ENCODE measurements at regions not wholly inside any gene's neighbourhood (a gene's known extent, or its start where the extent isn't known, plus 50 kb on each side); places are given as distances from the start of the nearest gene placed in this dataset.

DNA sequence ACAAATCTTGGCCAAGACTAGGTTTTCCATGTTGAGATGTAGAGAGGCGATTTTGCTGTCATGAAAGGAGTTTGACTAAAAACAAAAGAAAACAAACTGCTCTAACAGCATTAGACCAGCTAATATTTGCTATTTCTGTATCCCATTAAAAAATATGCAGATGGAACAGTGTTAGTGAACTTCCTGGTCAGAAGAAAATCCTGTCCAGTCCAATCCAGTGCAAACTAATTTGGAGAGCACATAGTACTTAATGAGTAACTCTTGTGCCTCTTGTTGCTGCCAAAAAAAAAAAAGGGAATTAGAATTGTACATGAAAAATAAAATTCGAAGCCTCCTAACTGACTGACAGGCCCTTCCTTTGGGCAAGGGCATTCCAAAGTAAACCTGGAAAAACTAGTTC is 298.8 kb downstream of the ETNK1 start (continued):
- TF ChIP-seq, protein P1, sequence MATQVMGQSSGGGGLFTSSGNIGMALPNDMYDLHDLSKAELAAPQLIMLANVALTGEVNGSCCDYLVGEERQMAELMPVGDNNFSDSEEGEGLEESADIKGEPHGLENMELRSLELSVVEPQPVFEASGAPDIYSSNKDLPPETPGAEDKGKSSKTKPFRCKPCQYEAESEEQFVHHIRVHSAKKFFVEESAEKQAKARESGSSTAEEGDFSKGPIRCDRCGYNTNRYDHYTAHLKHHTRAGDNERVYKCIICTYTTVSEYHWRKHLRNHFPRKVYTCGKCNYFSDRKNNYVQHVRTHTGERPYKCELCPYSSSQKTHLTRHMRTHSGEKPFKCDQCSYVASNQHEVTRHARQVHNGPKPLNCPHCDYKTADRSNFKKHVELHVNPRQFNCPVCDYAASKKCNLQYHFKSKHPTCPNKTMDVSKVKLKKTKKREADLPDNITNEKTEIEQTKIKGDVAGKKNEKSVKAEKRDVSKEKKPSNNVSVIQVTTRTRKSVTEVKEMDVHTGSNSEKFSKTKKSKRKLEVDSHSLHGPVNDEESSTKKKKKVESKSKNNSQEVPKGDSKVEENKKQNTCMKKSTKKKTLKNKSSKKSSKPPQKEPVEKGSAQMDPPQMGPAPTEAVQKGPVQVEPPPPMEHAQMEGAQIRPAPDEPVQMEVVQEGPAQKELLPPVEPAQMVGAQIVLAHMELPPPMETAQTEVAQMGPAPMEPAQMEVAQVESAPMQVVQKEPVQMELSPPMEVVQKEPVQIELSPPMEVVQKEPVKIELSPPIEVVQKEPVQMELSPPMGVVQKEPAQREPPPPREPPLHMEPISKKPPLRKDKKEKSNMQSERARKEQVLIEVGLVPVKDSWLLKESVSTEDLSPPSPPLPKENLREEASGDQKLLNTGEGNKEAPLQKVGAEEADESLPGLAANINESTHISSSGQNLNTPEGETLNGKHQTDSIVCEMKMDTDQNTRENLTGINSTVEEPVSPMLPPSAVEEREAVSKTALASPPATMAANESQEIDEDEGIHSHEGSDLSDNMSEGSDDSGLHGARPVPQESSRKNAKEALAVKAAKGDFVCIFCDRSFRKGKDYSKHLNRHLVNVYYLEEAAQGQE (IDR thresholded peaks at IDR 0.05; ENCODE audit: unreplicated experiment), result no peak
- no peak for TF ChIP-seq CREB1 (CRISPR knock-in tag; IDR thresholded peaks at IDR 0.05; ENCODE audit: low read depth)
- no peak for TF ChIP-seq STAT1 (IDR thresholded peaks at IDR 0.05; ENCODE audit: unreplicated experiment)
- TF ChIP-seq JUNB (IDR thresholded peaks at IDR 0.05; ENCODE audit: unreplicated experiment), result no peak
- TF ChIP-seq ZNF114 (CRISPR knock-in tag; IDR thresholded peaks at IDR 0.05), result no peak

DNA sequence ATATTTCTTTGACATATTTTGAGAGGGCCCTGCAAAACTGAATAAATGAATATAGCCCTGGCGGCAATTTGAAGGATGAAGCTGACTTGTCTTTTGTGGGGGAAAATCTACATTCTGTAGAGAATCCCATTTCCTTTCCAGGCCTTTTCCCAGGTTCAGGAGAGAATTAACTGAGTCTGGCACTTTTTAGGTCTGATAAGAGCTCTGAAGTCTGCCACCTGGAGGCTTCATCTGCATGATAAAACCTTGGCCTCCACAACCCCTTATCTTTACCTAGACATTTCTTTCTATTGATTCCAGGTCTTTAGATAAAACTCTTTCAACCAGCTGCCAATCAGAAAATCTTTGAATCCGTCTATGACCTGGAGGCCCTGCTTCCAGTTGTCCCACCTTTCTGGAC is 299.4 kb downstream of the ETNK1 start:
- Histone ChIP-seq H3K4me1 (ENCODE audit: insufficient read depth) (peaks cover 21% of the 10 kb centered on the region), H3K36me3 (ENCODE audit: insufficient read depth) (no peaks in the 10 kb centered on the region), H3K79me2 (replicated peaks; ENCODE audit: insufficient read depth) (no peaks in the 10 kb centered on the region), H3K4me2 (peak overlapping the region; percentile 42), H3K27me3 (ENCODE audit: insufficient read depth) (no peaks in the 10 kb centered on the region), H4K20me1 (replicated peaks; ENCODE audit: insufficient read depth) (no peaks in the 10 kb centered on the region), H3F3A (replicated peaks; ENCODE audit: low read depth) (no peaks in the 10 kb centered on the region), H3K9me2 (ENCODE audit: insufficient read depth) (peaks cover 6% of the 10 kb centered on the region), H3K27ac (ENCODE audit: low read depth) (peak overlapping the region; percentile 69), H3K4me3 (no peak overlapping the region), H2AFZ (no peak overlapping the region)
- no peak; the same call in 2 of the 3 replicates for ATAC-seq
- peaks cover 35% of the 10 kb centered on the region for H3K4me1 Mint-ChIP-seq
- peaks cover 2% of the 10 kb centered on the region for H3K27me3 Mint-ChIP-seq (ENCODE audit: insufficient read depth, low read depth, poor library complexity)
- peak; percentile 22 for DNase-seq (ENCODE audit: low spot score)
- H3K4me3 Mint-ChIP-seq, result no peak overlapping the region
- H3K36me3 Mint-ChIP-seq (ENCODE audit: low read depth), result no peaks in the 10 kb centered on the region
- no peaks in the 10 kb centered on the region for H3K9me3 Mint-ChIP-seq
- H3K27ac Mint-ChIP-seq, result no peak overlapping the region; the same call in 1 of the 2 replicates
- TF ChIP-seq, protein P2, sequence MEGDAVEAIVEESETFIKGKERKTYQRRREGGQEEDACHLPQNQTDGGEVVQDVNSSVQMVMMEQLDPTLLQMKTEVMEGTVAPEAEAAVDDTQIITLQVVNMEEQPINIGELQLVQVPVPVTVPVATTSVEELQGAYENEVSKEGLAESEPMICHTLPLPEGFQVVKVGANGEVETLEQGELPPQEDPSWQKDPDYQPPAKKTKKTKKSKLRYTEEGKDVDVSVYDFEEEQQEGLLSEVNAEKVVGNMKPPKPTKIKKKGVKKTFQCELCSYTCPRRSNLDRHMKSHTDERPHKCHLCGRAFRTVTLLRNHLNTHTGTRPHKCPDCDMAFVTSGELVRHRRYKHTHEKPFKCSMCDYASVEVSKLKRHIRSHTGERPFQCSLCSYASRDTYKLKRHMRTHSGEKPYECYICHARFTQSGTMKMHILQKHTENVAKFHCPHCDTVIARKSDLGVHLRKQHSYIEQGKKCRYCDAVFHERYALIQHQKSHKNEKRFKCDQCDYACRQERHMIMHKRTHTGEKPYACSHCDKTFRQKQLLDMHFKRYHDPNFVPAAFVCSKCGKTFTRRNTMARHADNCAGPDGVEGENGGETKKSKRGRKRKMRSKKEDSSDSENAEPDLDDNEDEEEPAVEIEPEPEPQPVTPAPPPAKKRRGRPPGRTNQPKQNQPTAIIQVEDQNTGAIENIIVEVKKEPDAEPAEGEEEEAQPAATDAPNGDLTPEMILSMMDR (conservative IDR thresholded peaks at IDR 0.05; ENCODE audit: low read depth in 2 of 2), result no peak

DNA sequence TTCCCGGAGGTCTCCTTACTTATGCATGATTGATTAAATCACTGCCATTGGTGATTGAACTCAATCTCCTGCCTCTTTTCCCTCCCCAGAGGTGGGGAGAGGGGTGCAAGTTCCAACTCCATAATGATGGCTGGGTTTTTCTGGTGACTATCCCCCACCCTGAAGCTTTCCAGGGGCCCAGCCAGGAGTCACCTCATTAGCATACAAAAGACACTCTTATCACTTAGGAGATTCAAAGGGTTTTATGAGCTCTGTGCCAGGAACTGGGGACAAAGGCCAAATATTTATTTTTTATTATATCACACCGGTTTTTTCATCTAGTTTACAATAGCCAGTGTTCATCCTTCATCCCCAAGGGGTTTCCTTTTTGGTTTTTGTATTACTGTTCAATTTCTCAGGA is 300.7 kb downstream of the ETNK1 start:
- H2AFZ ChIP-seq, result no peak overlapping the region
- no peaks in the 10 kb centered on the region for H3K79me2 ChIP-seq (replicated peaks; ENCODE audit: insufficient read depth)
- no peak overlapping the region for H3K4me3 ChIP-seq
- Mint-ChIP-seq H3K36me3 (ENCODE audit: low read depth) (no peaks in the 10 kb centered on the region), H3K27ac (no peak overlapping the region), H3K9me3 (no peaks in the 10 kb centered on the region), H3K27me3 (ENCODE audit: insufficient read depth, low read depth, poor library complexity) (peaks cover 2% of the 10 kb centered on the region), H3K4me3 (no peak overlapping the region), H3K4me1 (peaks cover 38% of the 10 kb centered on the region)
- H3K27ac ChIP-seq (ENCODE audit: low read depth), result no peak overlapping the region
- H3K4me1 ChIP-seq (ENCODE audit: insufficient read depth), result peaks cover 21% of the 10 kb centered on the region
- H3K4me2 ChIP-seq, result no peak overlapping the region; the same call in 1 of the 2 replicates
- no peaks in the 10 kb centered on the region for H3K27me3 ChIP-seq (ENCODE audit: insufficient read depth)
- no peaks in the 10 kb centered on the region for H3K36me3 ChIP-seq (ENCODE audit: insufficient read depth)
- no peak for DNase-seq (ENCODE audit: low spot score)
- ATAC-seq, result no peak
- peaks cover 6% of the 10 kb centered on the region; the same call in 1 of the 2 replicates for H3K9me2 ChIP-seq (ENCODE audit: insufficient read depth)
- H4K20me1 ChIP-seq (replicated peaks; ENCODE audit: insufficient read depth), result no peaks in the 10 kb centered on the region
- no peaks in the 10 kb centered on the region for H3F3A ChIP-seq (replicated peaks; ENCODE audit: low read depth)
- TF ChIP-seq ZNF114 (CRISPR knock-in tag; IDR thresholded peaks at IDR 0.05) (no peak), NANOG (IDR thresholded peaks at IDR 0.05; ENCODE audit: borderline replicate concordance) (no peak), ZNF331 (CRISPR knock-in tag; IDR thresholded peaks at IDR 0.05; ENCODE audit: low read depth) (no peak), STAT1 (IDR thresholded peaks at IDR 0.05; ENCODE audit: unreplicated experiment) (no peak), EZH2phosphoT487 (IDR thresholded peaks at IDR 0.05; ENCODE audit: unreplicated experiment) (no peak), CREB1 (CRISPR knock-in tag; IDR thresholded peaks at IDR 0.05; ENCODE audit: low read depth) (no peak), POLR2AphosphoS5 (IDR thresholded peaks at IDR 0.05; ENCODE audit: low read depth) (no peak), EZH2 (IDR thresholded peaks at IDR 0.05; ENCODE audit: low read depth, unreplicated experiment) (no peak), JUNB (IDR thresholded peaks at IDR 0.05; ENCODE audit: unreplicated experiment) (no peak)
- TF ChIP-seq, protein P2 (conservative IDR thresholded peaks at IDR 0.05; ENCODE audit: low read depth in 2 of 2), result no peak
- TF ChIP-seq, protein P1 (IDR thresholded peaks at IDR 0.05; ENCODE audit: unreplicated experiment), result no peak

Measured in GM23338 (cell line).